Heart right ventricle (tissue), 16 donors: ENCODE measurements at regions not wholly inside any gene's neighbourhood (a gene's known extent, or its start where the extent isn't known, plus 50 kb on each side); places are given as distances from the start of the nearest gene placed in this dataset.
"Not testable (repeated sequence)": the region's sequence is repeated elsewhere in the genome, so short reads cannot be mapped to it uniquely, and the experiment has no call there.

Experiments
- ATAC-seq, 8 donors: fragments of 200-7000 bp; cut with Tn5 transposase; one replicate each; pipeline ENCODE4 v1.9.1; 2020; ENCODE audit warnings: mild to moderate bottlenecking in 8 of 8, moderate library complexity in 8 of 8, moderate number of reproducible peaks in 1 of 8
- DNase-seq, 2 donors: peaks; one replicate each; pipeline ENCODE4 v3.0.0-alpha.2; 2020
- H3K27ac ChIP-seq, 10 donors: fragments of 200-600 bp; sonication (generic) in 2 of 10; one replicate each; pipeline versions ENCODE4 v1.5.0 to v1.8.0; 2020 to 2022; ENCODE audit warnings: mild to moderate bottlenecking in 3 of 10
- H3K27me3 ChIP-seq, 7 donors: fragments of 200-600 bp; one replicate each; pipeline ENCODE4 v1.8.0; 2021 to 2022; ENCODE audit warnings: mild to moderate bottlenecking in 2 of 7
- H3K36me3 ChIP-seq, 9 donors: fragments of 200-600 bp; sonication (generic) in 1 of 9; one replicate each; pipeline versions ENCODE4 v1.5.0 to v1.8.0; 2020 to 2022; ENCODE audit warnings: mild to moderate bottlenecking in 2 of 9
- H3K4me1 ChIP-seq, 9 donors: fragments of 200-600 bp; sonication (generic) in 1 of 9; one replicate each; pipeline versions ENCODE4 v1.5.0 to v1.8.0; 2020 to 2022; ENCODE audit warnings: mild to moderate bottlenecking in 4 of 9
- H3K4me3 ChIP-seq, 10 donors: fragments of 200-600 bp; sonication (generic) in 2 of 10; one replicate each; pipeline versions ENCODE4 v1.5.0 to v1.8.0; 2020 to 2022; ENCODE audit warnings: mild to moderate bottlenecking in 7 of 10, moderate library complexity in 2 of 10
- H3K9me3 ChIP-seq, 11 donors: fragments of 200-600 bp in 10 of 11; sonication (generic) in 2 of 11; one replicate each; pipeline versions ENCODE4 v1.5.0 to v1.8.0; 2013 to 2022; ENCODE audit warnings: mild to moderate bottlenecking in 2 of 11, control low read depth in 1 of 11, moderate library complexity in 1 of 11
- WGBS, 2 donors: extraction: QIAGEN DNeasy Blood & Tissue Kit; methylation state at CpG; one replicate each; pipeline ENCODE4 v1.1.7; 2013; ENCODE audit warnings: inconsistent platforms in 1 of 2; 5-methylcytosine and 5-hydroxymethylcytosine counted together
- intact Hi-C, 10 donors: fragments of 100-400 bp; cut with DNase I; formaldehyde crosslinking; loops; one replicate each; pipeline versions ENCODE4 v1.11.1 to v1.14.2; 2022
- donor health status: Arrhythmogenic right ventricular cardiomyopathy.
- donor health status: ischemic (EF 13 %, LVEDD 7.1; RV severe dilation, severe dysfunction).
- donor health status: healthy with polysubstance abuse.
- donor health status: DM: no; HTN: yes; CAD: no.
- donor health status: DM: no; HTN: no; CAD: no.
- donor health status: ischemic (EF 25% LVEDD 6.9; RV normal size, moderate dysfunction).
- donor health status: ischemic (EF 25% LVEDD 5.7; RV mildly dilated, moderate dysfunction).
- donor health status: healthy.
- donor health status: DM: yes; HTN: yes; CAD: no.
- donor health status: Ischemic cardiomyopathy.
- donor health status: ischemic (EF 35%, LVEDD 5.7; RV mildly dilated, moderate dysfunction).
- donor health status: nonischemic (EF 11% LVEDD 7.7; RV severe dilation, severe dysfunction).
- donor health status: DM: yes; HTN: yes; CAD: no.
- donor health status: PGD.
- donor health status: ischemic (EF 29% LVEDD 5.4; RV normal size, mild dysfunction).
- donor health status: nonischemic (EF 23%, LVEDD 6.1; RV moderate dilation, normal function).

- H3K36me3 ChIP-seq, H3K27ac ChIP-seq, H3K27me3 ChIP-seq, ATAC-seq, H3K4me1 ChIP-seq, H3K9me3 ChIP-seq, H3K4me3 ChIP-seq, intact Hi-C loops, DNase-seq: not testable (repeated sequence)
- 69 to 75% methylated on average over 3 to 4 of the region's 4 CpGs for WGBS, 2 donors
Observed at GRCh38 chr7:150156015-150156414, 167.1 kb upstream of the LRRC61 start.

DNA sequence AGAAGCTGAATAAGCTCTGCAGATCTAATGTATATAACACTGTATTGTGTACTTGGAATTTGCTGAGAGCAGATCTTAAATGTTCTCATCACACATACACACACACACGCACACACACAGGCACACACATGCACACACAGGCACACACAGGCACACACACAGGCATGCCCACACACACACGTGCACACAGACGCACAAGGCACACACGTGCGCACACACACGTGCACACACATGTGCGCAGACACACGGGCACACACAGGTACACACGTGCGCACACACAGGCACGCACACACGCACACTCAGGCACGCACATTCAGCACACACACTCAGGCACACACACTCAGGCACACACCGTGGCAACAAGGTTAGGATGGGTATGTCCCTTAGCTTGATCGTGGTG is 164.5 kb upstream of the LRRC61 start:
- H3K27me3 ChIP-seq, H3K27ac ChIP-seq, H3K9me3 ChIP-seq, H3K36me3 ChIP-seq, DNase-seq, H3K4me1 ChIP-seq, ATAC-seq, intact Hi-C loops, H3K4me3 ChIP-seq: not testable (repeated sequence)
- 75 to 84% methylated on average over 15 of the region's 15 CpGs for WGBS, 2 donors

DNA sequence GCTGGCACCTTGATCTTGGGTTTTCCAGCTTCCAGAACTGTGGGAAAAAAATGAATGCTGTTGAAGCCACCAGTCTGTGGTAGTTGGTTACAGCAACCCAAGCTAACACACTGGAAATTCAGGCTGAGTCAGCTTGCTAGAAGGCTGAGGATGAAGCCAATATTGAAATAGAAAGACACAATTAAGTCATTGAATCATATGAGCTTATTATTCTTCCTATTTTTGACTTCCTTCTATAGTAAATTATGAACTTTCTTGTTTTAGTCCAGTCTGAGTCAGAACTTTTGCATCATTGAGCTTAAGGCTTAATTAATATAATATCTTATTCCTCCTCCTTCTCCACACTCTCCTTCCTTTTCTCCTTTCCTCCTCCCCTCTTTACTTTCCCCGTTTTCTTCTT is 153.6 kb upstream of the LRRC61 start:
- H3K4me3 ChIP-seq, H3K27me3 ChIP-seq, intact Hi-C loops, H3K4me1 ChIP-seq, H3K27ac ChIP-seq, H3K9me3 ChIP-seq, ATAC-seq, DNase-seq, H3K36me3 ChIP-seq: not testable (repeated sequence)
- 55 to 79% methylated on average over 1 of the region's 1 CpG for WGBS, 2 donors

- H3K4me3 ChIP-seq, H3K27ac ChIP-seq, intact Hi-C loops, DNase-seq, H3K27me3 ChIP-seq, ATAC-seq, H3K36me3 ChIP-seq, H3K4me1 ChIP-seq, H3K9me3 ChIP-seq: not testable (repeated sequence)
- WGBS, 2 donors = 74 to 75% methylated on average over 2 of the region's 4 CpGs
Observed at GRCh38 chr7:150169943-150170490, 153.1 kb upstream of the LRRC61 start.

DNA sequence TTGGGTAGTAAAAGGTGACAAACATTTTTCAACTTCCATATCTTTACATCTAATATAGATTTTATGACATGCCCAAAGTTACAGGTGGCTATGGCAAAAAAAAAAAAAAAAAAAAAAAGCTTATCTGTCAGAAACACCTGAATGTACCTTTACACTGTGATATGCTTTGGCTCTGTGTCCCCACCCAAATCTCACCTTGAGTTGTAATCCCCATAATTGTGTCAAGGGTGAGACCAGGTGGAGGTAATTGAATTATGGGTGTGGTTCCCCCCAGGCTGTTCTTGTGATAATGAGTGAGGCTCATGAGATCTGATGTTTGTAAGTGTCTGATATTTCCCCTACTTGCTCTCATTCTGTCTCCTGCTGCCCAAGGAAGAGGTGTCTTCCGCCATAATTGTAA is 139.6 kb upstream of the LRRC61 start:
- H3K27me3 ChIP-seq, H3K27ac ChIP-seq, H3K36me3 ChIP-seq, ATAC-seq, DNase-seq, H3K4me3 ChIP-seq, intact Hi-C loops, H3K4me1 ChIP-seq, H3K9me3 ChIP-seq: not testable (repeated sequence)
- 96 to 100% methylated on average over 1 of the region's 1 CpG for WGBS, 2 donors

DNA sequence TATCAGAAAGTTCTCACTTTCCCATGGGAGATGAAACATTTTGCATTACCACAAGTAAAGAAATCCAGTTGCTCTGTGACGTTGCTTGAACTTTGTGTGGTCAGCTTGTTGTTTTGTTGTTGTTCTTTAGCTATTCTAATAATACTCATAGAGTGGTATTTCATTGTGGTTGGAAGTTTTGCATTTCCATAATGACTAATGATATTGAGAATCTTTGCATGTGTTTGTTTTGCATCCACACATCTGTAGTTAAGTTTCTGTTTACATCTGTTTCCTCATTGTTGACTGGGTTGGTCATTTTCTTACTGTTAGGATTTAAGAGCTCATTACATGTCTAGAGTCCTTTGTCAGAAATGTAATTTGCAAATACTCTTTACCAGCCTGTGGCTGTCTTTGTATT is 133.2 kb upstream of the LRRC61 start:
- ATAC-seq, H3K4me1 ChIP-seq, intact Hi-C loops, H3K4me3 ChIP-seq, H3K36me3 ChIP-seq, H3K27me3 ChIP-seq, DNase-seq, H3K9me3 ChIP-seq, H3K27ac ChIP-seq: not testable (repeated sequence)
- 53 to 63% methylated on average over 1 of the region's 1 CpG for WGBS, 2 donors

DNA sequence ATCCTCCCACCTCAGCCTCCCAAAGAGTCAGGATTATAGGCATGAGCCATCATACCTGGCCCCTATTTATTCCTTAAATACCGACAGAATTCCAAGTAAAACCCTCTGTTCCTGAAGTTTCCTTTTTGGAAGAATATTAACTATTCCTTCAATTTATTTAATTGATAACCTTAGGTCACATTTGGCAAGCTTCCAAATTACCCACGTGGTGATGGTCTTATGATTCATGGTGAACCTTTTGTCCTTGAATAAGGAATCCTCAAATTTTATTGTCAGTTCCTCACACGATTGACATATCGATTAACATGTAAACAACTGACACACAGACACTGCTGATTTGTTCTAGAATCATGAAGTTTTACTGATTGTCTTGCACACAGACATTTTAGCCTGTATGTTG is 130.6 kb upstream of the LRRC61 start:
- DNase-seq, H3K9me3 ChIP-seq, intact Hi-C loops, H3K36me3 ChIP-seq, H3K4me1 ChIP-seq, ATAC-seq, H3K27ac ChIP-seq, H3K4me3 ChIP-seq, H3K27me3 ChIP-seq: not testable (repeated sequence)
- WGBS, 2 donors = 71 to 74% methylated on average over 4 of the region's 4 CpGs

DNA sequence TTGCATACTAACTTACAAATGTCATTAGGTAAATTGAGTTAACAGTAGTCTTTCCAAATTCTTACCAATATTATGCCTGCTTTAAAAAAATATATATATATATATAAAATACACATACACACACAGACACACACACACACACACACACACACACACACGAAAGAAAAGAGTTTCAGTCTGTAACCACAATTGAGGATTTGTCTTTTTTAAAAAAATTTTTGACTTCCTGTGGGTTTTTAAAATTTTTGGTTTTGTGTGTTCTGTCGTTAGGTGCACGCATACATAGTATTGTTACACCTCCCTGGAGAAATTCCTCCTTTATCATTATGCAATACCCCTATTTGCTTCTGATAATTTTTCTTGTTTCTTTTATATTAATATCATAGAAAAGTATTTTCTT is 129.3 kb upstream of the LRRC61 start:
- H3K36me3 ChIP-seq, H3K27ac ChIP-seq, H3K4me1 ChIP-seq, H3K4me3 ChIP-seq, H3K9me3 ChIP-seq, intact Hi-C loops, DNase-seq, ATAC-seq, H3K27me3 ChIP-seq: not testable (repeated sequence)
- 73 to 82% methylated on average over 3 of the region's 3 CpGs for WGBS, 2 donors
